HG03025 (cell line): ENCODE measurements at regions not wholly inside any gene's neighbourhood (a gene's known extent, or its start where the extent isn't known, plus 50 kb on each side); places are given as distances from the start of the nearest gene placed in this dataset.
"Not testable (repeated sequence)": the region's sequence is repeated elsewhere in the genome, so short reads cannot be mapped to it uniquely, and the experiment has no call there.

Experiments
- ATAC-seq: cut with Tn5 transposase; IDR thresholded peaks from one replicate; pipeline ENCODE4 v1.9.1; 2021; ENCODE audit warnings: mild to moderate bottlenecking, moderate library complexity; ENCODE audit not compliant: unreplicated experiment, low FRiP score

DNA sequence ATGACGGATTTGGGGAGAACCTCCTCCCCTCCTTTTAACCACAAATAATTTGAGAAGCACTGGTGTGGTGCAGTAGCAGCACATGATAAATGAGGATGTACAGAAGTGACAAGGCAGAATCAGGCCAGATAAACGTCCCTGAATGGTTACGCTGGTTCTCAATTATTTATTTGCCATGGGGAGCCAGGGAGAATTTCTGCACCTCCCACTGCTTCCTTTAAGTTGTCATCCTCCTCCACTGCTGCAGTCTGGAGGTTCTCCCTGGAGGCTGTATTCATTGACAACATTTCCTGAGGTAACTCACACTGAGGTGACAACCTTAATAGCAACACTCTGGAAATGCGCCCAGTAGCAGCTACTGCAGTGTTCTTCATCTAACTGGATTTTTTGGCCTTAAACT, 308.9 kb upstream of the SLITRK1 start:
- ATAC-seq = no peak

DNA sequence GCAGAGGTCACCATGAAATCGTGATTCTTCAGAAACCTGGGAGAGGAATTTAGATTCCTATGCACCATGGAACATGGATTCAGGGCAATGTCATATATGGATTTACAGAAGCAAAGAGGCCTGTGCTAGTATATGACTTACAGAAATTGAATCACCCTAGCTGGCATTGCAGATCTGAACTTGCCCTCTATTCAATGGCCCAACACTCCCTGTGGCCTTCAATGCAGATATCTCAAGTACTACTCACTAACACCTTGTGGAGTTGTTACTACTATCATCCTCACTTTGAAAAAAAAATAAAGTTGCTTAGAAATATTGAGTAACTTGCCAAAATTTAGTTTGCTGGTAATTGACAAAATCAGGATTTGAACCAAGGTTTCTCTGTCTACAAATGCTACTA, 305.4 kb upstream of the SLITRK1 start:
- no peak for ATAC-seq

DNA sequence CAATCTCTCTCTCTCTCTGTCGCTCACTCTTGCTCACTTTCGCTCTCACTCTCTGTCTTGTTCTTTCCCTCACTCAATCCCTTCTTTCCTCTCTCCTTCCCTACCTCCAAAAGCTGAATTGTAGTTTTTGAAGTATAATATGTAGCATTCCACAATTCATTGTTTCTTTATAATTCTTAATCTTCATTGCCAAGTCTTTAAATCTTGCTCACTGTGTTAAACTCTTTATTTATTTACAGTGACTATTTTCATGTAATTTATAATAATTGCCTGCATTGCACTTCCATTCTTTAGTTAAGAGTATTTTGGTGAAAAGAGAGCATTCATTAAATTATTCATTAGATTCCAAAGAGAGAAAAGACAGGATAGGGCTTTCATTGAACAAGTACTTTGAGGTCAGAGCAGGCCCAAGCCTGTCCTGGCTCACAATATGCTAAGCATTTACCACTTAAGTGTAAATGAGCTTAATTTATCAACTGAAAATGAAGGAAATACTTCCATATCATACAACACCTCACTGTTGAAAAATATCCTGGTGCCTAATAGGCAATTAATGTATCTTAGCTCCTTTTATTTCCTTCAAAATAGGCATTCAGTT, 257.4 kb upstream of the SLITRK1 start:
- no peak for ATAC-seq

DNA sequence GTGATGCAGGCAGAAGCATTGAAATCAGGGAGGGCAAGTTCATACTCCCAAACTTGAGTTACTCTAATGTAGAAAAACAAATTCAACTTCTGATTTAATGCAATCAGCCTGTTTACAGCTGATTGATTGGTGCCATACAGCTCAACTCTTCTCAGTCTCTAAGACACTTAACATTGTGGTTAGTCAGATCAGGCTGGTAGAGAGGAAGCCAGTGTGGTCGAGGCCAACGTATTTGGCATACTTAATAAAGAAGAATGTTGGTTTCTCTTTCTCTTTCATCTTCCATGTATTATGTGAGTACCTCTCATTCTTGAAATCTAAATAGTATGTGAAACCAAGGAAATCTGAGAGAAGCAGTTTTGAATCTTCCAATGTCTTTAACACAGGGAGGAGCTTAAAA, 255.0 kb upstream of the SLITRK1 start:
- ATAC-seq = peak; percentile 95

- no peak for ATAC-seq
Measured at GRCh38 chr13:84136582-84136981, 254.3 kb upstream of the SLITRK1 start.

- ATAC-seq = no peak
Measured at GRCh38 chr13:84132491-84132890, 250.2 kb upstream of the SLITRK1 start.

DNA sequence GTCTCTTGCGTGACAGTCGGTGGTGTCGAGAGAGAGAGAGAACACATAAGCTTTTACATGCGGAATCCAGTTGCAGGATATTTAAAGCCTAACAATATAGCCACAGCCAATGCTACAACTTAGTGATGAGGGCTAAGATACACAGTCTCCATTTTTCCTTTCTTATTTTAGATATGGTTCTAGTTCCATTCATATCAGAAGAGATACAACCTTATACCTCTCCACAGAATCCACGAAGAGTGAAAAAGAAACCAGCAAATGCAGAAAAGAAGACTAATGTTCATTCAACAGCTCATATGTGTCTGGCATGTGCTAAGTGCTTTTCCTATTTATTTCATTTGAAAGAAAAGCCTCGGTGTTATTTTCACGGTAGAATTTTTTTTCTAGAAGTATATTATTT, 249.0 kb upstream of the SLITRK1 start:
- ATAC-seq = no peak

DNA sequence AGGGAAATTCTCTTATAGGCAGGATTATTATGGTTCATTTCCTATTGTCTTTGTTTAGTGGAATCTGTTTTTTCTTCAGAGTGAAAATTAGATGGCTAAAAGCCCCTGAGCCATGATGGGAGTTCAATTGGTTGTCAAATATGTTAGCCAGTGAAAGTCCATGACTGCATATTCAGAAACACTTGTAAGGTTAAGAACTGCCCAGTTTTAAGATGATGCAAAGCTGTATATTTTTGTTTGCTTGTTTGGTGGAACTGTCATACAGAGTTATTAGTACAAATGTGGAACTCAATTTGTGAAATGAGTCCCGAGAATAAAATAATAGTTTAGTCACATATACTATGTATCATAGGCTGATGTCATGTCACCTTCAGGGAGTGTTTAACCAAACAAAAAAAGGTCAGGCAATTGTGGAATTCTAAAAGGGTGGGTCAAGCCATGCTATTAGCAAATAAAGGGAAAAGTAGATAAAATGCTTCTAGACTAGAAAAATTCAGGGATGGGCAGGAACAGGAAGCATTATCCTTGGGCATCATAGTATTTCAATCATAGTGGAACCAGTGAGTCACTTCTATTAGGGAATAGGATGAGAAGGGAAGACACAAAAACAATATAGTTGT, 248.3 kb upstream of the SLITRK1 start:
- no peak for ATAC-seq

DNA sequence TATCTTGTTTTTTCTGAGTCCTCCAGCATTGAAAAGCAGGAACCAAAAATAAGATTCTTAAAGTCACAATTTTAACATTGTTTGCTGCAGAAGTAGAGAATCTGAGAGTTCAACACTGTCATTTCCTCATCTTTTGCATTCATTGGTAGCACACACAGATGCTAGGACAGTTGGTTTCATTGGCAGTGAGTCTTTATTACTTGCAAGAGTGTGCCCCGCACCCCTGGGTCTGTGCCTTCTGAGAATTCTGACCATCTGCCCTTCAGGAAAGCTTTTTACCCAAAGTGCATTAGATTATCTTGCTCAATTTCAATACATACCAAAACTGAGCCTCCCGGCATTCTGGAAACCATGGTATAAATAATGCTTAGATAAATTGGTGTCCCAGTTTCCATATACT, 247.7 kb upstream of the SLITRK1 start:
- ATAC-seq = no peak

DNA sequence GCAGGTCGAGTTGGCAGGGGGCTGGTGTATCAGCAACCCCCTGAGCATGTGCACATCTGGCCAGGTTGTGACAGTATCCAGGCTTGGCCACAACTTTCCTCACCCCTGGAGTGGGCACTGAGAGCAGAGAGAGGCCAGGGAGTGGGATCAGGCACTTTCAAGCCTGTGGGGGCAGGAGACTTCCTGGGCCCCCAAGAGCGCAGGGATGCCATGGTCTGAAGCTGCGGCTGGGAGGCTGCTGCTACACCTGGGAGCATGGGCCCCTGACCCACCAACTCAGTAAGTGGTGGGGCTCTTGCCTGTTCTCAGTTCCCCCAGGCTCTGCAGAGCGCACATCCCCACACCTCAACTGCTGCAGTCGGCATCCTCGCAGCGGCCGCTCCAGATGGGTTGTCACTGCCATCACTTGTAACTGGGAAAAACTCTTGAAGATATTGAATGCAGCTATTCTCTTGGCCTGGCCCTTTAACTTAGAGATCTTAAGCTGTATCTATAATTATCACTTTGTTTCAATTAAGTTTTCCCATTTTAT, 245.4 kb upstream of the SLITRK1 start:
- no peak for ATAC-seq

DNA sequence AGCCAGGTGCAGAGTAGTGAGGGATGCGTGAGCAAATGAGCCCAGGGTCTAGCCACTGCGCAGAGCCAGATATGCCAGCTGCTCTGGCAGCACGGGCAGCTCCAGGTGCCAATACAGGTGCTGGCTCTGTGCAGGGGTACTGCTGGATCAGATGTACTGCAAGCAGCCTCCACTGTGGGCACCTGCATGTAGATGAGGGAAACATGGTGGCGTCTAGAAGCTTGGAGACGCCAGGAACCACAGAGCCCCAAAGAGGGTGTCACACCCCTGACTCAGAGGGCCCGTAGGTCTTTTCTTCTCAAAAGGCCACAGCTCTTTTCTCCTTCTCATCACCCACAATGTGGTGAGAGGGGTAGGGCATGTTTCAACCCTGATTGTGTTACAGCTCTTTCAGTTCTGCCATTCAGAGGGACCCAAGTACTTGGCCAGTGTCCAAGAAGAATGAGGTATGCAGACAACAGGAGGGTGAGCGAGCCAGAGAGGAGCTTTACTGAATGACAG, 244.4 kb upstream of the SLITRK1 start:
- ATAC-seq = no peak

GRCh38 chr13:84121456-84121855, 239.2 kb upstream of the SLITRK1 start:
- ATAC-seq = no peak

- no peak for ATAC-seq
Measured at GRCh38 chr13:84118839-84119409, 236.7 kb upstream of the SLITRK1 start.

DNA sequence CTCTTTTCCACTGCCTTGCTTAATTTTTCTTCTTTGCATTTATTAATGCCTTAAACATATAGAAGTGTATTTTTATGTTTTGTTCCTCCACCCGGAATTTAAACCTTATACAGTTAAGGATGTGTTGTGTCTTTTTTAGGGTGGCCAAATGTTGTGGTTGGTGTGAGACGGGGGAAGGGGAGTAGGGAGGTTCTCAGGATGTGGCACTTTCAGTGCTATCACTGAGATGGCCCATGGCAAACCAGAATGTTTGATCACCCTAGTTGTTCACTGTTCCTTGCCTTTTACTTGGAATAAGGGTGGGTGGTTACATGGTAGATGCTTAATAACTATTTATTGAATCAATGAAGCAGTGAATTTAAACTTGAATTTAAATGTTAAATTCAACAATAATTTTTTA, 216.0 kb upstream of the SLITRK1 start:
- no peak for ATAC-seq

DNA sequence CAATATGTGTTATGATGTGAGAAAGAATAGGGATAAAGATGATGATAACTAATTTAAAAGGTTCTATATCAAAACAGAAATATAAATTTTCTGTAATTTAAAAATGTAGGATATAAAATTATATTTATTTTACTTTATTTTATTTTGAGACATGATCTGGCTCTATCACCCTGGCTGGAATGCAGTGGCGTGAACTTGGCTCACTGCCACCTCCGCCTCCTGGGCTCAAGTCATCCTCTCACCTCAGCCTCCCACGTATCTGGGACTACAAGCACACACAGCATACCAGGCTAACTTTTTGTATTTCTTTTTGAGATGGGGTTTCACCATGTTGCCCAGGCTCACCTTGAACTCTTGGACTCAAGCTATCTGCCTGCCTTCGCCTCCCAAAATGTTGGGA, 214.9 kb upstream of the SLITRK1 start:
- no peak for ATAC-seq

- no peak for ATAC-seq
Measured at GRCh38 chr13:84096216-84096615, 213.9 kb upstream of the SLITRK1 start.

DNA sequence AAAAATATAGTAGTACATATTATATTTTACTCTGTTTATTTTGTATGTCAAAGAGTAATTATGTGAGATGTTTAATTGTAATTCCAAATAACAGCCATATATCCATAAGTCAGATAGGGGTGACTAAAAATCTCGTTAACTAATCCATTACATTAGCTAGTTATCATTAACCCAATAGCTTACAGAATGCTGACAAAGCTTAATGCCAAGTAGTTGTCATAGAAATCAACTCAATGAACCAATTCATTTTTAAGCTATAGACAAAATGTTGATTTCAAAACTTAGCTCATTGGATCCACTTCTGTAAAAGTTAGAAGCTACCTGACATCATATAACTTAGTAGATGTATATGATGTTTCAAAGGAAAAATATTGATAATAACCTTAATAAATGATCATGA, 206.7 kb upstream of the SLITRK1 start:
- ATAC-seq = no peak

DNA sequence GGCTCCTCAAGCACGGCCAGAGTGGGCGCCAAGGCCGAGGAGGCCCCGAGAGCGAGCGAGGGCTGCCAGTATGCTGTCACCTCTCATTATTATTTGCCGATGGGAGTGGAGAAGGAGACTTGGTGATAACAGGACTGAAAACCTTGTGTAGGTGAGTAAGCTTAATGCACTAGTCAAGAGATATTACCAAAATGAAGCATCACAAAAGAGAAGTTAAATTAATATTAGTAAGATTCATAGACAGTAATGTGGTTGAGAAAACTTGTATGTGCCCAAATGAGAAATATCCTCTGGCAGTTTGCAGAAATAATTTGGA, 204.5 kb upstream of the SLITRK1 start:
- ATAC-seq = no peak

DNA sequence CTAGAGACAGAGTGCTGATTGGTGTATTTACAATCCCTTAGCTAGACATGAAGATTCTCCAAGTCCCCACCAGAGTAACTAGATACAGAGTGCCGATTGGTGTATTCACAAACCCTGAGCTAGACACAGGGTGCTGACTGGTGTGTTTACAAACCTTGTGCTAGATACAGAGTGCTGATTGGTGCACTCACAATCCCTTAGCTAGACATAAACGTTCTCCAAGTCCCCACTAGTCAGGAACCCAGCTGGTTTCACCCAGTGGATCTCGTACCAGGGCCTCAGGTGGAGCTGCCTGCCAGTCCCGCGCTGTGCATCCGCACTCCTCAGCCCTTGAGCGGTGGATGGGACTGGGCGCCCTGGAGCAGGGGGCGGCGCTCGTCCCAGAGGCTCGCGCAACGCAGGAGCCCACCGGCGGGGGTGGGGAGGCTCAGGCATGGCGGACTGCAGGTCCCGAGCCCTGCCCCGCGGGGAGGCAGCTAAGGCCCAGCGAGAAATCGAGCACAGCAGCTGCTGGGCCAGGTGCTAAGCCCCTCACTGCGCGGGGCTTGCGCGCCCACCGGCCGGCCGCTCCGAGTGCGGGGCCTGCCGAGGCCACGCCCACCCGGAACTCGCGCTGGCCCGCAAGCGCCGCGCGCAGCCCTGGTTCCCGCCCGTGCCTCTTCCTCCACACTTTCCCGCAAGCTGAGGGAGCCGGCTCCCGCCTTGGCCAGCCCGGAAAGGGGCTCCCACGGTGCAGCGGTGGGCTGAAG, 204.0 kb upstream of the SLITRK1 start:
- not testable (repeated sequence) for ATAC-seq

DNA sequence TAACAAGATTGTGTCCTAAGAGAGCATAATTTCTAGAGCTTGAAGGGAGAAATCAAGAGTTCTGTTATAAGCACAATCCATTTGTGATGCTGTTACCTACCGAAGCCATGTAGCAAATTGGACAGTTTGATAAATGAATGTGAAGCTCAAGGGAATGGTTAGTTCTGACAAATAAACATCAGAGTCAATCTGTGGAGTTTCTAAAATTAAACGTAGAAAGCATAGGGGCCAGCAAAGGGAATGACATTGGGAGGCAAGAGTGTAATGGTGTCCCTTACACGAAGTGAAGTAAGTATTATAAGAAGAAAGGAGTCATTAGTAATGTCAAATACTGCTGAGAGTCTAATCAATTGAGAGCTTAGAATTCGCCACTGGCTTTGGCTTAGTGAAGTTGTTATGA, 200.2 kb upstream of the SLITRK1 start:
- ATAC-seq = no peak

DNA sequence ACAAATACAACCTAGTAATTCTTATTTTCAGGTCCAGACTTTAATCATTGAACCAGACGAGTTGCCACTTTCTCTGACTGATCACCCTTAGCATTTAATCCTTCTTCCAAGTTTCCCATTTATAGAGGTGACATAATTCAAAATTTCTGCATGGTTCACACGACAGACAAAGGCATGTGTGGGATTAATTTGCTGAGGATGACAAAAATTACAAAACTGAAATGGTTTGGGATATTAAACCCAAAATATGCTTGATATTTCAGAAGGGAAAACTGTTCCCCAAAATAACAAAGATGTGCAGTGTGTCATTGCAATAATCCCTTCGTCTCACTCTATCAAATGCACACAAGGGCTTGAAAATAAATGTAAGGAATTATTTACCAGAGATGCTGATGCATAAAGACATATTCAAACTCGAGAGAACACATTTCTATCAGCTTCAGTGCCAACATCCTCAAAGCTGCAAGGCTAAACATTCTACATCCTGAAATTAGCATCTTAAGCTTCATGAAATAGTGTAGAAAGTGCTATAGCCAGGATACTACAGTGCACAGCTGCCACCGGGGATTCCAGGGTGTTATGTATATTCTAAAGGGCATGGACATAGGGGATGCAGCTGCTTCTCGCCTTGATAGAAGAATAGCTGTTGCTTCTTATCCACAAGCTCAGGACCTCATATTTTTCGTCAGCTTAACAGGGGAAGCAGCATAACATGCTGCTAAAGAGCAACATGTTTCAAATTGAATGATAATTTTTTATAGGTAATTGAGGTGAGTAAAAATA, 198.7 kb upstream of the SLITRK1 start:
- no peak for ATAC-seq
